Spleen (tissue), 7 donors: ENCODE measurements at regions not wholly inside any gene's neighbourhood (a gene's known extent, or its start where the extent isn't known, plus 50 kb on each side); places are given as distances from the start of the nearest gene placed in this dataset.

ENCODE experiments used
- POLR2AphosphoS5 ChIP-seq, 3 donors: sonication (generic); formaldehyde crosslinking; IDR thresholded peaks; one replicate each; pipeline ENCODE4 v1.5.1; 2017; ENCODE audit warnings: antibody characterized with exemption in 3 of 3
- TF ChIP-seq, protein P1 (sequence below), 11 experiments: fragments of 200-600 bp in 7 of 11; fragments of 450-650 bp in 4 of 11; sonication (generic) in 4 of 11; IDR thresholded peaks in 8 of 11; conservative IDR thresholded peaks in 3 of 11; 1 replicate in 7 of 11; 2 replicates in 4 of 11; pipeline versions ENCODE4 v1.4.0 to v1.8.0; 2016 to 2021; ENCODE audit warnings: antibody characterized with exemption in 11 of 11, inconsistent platforms in 4 of 11, mild to moderate bottlenecking in 1 of 11
- donor health status: DM: no; HTN: no; CAD: no; lungs with moderate emphysema.
- donor health status: DM: no; HTN: no; CAD: no.
- donor health status: DM: no; HTN: no; CAD: no.

DNA sequence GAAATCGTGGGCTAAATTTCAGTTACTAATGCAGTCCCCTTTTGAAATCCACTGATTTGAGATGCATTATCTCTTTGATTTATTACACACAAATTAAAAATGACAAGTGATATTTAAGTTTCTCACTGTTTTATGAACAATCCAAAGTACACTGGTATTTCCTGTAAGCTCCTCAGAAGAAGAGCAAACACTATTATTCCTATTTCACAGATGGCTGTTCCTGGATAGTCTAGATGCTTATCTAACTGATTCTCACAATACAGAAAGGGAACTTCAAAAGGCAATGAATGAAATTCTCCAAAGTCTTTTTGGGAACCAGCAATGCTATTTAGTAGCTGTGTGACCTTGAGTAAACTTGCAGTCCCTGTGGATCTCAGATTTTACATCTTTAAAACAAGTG is 404.7 kb upstream of the DAB2 start:
- TF ChIP-seq, protein P1, sequence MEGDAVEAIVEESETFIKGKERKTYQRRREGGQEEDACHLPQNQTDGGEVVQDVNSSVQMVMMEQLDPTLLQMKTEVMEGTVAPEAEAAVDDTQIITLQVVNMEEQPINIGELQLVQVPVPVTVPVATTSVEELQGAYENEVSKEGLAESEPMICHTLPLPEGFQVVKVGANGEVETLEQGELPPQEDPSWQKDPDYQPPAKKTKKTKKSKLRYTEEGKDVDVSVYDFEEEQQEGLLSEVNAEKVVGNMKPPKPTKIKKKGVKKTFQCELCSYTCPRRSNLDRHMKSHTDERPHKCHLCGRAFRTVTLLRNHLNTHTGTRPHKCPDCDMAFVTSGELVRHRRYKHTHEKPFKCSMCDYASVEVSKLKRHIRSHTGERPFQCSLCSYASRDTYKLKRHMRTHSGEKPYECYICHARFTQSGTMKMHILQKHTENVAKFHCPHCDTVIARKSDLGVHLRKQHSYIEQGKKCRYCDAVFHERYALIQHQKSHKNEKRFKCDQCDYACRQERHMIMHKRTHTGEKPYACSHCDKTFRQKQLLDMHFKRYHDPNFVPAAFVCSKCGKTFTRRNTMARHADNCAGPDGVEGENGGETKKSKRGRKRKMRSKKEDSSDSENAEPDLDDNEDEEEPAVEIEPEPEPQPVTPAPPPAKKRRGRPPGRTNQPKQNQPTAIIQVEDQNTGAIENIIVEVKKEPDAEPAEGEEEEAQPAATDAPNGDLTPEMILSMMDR (IDR thresholded peaks at IDR 0.05 in 8 of 11, conservative IDR thresholded peaks at IDR 0.05 in 3 of 11) = no peak
- TF ChIP-seq POLR2AphosphoS5 (IDR thresholded peaks at IDR 0.05) = no peak
